GDM1 (cell line): ENCODE measurements at regions not wholly inside any gene's neighbourhood (a gene's known extent, or its start where the extent isn't known, plus 50 kb on each side); places are given as distances from the start of the nearest gene placed in this dataset.

Source experiments
- DNase-seq: peaks from one replicate; lab custom pipeline; 2025; lab: John Stamatoyannopoulos, UW

DNA sequence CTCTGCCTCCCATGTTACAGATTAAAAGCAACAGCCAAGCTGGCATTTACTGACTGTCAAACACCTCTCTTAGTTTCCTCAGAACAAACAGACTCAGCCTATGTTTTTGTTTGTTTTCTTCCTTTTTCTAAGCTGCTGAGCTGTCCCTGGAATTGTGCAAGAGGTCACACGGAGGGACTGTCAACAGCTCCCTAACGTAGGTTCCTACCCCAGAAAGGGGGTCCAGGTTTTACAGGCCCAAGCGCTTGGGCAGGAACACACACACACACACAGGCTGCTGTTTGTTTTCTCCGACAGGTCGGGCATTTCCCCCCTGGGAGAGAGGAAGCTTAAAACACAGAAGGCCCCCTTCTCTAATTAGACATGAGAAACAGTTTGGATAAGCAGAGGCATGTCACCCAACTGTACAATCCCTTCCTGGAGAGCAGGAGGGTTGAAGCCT, 739.6 kb upstream of the TBX3 start:
- no peak for DNase-seq

DNA sequence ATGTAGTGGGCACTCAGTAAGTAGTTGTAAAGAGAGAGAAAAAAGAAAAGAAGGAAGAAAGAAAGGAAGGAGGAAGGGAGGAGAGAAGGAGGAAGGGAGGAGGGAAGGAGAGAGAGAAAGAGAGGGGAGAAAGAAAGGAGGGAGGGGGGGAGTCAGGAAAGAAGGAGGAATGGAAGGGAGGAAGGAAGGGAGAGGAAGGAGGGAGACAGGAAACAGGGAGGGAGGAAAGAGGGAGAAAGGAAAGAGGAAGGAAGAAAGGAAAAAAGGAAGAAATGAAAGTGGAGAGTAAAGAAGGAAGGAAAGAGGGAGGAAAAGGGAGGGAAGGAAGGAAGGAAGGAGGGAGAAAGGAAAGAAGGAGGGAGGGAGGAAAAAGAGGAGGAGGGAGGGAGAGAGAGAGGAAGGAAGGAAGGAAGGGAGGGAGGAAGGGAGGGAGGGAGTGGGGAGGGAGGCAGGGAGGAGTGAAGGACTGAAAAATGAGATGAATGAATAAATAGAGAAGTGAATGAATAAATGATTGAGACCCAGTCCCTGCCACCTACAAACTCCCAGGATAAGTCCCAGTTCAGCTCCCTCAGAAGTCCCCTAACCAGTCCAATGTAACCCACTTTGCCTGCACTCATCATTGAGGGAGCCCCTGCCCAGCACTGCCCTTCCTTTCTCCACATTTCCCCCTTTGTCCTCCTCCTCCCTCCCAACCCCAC, 739.0 kb upstream of the TBX3 start:
- DNase-seq: no peak

DNA sequence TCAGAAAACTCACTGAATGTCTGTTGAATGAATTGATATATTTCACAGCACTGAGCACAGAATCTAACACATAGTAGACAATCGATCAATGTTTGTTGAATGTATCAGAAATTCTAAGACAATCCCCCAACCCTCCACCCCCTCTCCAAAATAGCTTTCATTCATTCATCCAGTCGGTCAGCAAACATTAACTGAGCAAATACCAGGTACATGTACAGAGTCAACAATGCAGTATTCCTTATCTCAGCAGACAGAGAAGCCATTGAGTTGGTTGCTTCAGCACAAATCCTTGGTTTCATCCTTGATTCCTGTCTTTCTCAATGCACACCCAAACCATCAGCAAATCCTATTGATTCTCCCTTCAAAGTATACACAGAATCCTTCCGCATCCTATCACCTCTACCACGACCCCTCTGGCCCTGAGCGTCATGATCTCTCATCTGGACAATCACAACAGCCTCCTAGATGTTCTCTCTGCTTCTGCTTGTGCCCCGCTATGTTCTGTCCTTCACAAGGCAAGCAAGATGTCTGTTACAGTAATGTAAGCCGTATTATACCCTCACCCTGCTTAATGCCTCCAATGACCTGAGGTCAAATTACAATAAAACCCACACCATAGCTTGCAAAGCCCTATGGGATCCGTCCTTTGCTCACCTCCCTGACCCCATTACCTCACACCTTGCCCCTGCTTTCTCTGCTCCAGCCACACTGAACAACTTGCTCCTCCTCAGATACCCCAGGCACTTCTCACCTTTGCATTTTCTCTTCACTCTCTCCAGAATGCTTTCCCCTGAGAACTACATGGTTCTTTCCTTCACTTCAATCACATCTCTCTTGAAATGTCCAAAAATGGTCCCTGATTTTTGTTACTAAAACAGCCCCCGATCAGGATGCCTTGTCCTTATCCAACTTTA, 738.1 kb upstream of the TBX3 start:
- no peak for DNase-seq

DNA sequence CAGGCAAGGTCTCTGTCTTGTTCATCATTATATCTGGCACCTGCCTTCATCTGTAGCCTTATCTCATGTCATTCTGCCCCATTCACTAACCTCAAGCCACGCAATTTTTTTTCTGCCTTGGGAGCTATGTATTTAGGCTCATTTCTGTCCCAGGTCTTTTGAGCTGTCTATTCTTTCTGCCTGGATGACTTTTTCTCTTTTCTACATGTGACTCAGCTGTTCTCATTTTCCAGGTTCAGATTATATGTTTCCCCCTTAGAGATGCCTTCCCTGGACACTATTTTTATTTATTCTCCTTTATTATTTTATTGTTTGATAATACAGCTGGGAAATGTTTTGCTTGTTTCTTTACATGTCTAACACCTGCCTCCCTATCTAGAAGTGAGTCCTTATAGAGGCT, 737.4 kb upstream of the TBX3 start:
- no peak for DNase-seq

DNA sequence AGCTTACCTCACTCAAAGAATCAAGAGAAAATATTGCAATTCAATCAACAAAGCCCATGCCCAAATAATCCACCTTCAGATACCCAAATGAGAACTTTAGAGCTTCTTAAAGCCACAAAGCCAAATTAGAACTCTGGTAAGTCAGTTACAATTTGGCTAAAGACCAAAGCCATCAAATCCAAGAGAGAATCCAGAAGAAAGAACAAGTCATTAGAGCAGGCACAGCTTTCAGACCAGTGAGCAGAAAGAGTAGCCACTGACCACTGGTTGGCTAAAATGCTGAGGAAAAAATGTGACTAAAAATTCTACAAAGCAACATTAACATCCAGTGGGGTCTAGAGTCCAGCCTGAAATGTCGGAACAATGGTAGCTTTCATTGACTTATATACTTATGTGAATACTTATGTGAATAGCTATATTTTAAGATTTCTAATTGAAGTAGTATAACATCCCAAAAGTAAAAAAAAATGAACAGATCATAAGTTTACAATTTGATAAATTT, 735.2 kb upstream of the TBX3 start:
- DNase-seq: no peak

DNA sequence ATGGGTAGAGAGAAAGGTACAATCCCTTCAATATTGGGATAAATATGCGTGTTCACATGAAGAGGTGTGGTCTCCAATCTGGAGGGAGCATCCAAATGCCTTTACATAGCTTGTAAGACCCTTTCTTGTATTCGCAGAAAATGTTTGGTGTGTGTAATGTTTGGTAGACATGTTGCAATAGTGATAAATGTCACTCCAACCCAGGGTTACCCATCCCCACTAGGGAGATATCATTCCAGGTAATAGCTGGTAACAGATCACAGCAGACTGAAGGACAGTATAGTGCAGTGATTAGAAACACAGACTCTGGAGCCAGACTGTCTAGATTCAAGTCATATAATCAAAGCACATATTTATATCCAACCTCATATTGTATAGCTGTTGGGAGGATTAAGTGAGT, 733.6 kb upstream of the TBX3 start:
- DNase-seq: no peak

DNA sequence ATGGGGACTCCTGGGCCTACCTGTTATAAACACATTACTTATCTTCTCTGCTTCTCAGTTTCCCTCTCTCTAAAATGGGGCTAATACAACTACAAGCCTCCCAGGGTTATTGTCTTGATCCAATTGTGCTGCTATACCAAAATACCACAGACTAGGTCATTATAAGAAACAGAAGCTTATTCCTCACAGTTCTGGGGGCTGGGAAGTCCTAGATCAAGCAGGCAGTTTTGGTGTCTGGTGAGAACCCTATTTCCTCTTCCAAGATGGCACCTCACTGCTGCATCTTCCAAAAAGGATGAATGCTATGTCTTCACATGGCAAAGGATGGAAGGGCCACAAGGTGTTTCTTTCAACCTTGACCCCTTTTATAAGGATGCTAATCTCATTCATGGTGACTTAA, 732.9 kb upstream of the TBX3 start:
- DNase-seq: no peak

DNA sequence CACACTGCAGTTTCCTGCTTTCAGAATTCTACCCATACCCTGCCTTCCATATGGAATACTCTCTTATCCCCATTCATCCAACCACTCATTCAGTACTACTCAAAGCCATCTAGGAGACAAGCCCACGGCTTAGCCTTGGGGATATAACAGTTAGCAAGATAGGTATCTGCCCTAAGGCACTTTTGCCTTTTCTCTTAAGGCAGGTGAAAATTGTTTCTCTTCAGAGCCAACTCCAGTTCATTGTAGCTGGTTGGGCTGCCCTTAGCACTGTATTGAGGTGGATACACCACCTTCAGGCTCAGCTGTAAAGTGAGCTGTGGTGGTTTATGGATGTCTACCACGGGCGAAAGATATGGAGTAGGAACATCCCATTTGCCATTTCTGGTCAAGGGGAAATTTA, 729.7 kb upstream of the TBX3 start:
- no peak for DNase-seq

DNA sequence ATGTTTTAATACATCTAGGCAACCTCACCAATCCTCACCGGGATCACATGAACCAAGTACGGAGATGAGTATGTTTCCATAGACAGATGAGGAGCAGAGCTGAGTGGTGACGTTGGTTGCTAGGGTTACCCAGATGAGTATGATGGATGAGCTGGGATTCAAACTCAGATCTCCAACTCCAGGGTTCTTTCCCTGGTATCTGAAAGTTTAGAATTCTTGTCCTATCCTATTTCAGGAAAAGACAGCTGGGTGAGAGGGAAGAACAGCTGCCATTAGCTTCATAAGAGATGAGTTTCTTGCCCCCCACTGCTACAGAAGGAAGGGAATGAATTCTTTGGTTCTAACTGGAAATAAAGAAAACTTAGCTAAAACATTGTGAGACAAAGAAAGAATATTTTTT, 728.9 kb upstream of the TBX3 start:
- no peak for DNase-seq

DNA sequence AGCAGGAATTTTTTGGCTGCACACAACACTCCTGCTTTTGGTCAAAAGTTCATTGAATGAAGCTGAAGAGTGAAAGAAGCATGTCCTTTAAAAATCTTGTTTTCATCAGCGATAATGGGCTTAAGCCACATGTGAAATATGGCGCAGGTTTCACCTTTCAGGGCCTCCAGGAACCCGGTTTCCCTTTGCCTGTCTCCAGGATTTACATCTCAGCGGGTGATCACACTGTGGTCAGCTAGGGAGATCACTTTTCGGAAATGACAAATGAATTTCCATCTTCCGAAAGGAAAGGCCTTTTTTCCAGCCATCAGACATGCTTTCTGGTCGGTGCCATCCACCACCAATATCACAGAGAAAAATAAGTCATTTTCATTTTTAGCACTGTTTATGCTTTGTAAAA, 727.1 kb upstream of the TBX3 start:
- no peak for DNase-seq

DNA sequence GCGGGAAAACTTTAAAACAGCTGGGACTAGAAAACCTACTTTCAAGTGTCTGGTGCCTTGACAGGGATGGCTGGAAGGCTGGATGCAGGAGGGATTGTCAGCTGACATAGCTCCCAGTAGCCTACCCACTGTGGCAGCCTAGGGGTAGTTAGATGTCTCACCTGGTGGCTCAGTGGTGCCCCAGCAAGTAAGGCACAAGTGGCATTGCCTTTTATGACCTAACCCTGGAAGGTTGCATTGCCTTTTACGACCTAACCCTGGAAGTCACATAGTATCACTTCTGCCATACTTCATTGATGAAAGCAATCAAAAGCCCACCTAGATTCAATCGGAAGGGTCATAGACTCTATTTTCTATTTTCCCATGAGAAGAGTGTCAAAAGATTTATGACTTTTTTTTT, 724.7 kb upstream of the TBX3 start:
- DNase-seq: no peak

DNA sequence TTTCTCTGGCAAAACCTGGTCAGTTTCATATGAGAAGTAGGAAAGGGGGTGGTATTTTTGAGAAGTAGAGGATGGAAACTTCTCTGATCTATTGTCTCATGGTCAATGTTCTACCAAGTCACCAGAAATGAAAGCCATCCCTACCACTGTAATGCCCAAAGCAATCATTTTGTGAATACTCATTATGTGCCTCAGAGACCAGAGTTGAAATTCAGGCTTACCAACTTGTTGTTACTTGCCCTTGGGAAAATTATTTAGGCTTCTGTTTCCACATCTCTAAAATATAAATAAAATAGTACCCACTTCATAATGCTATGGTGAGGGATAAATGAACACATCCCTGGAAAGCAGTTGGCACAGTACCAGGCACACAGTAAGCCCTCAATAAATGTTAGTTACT, 723.7 kb upstream of the TBX3 start:
- DNase-seq: no peak

DNA sequence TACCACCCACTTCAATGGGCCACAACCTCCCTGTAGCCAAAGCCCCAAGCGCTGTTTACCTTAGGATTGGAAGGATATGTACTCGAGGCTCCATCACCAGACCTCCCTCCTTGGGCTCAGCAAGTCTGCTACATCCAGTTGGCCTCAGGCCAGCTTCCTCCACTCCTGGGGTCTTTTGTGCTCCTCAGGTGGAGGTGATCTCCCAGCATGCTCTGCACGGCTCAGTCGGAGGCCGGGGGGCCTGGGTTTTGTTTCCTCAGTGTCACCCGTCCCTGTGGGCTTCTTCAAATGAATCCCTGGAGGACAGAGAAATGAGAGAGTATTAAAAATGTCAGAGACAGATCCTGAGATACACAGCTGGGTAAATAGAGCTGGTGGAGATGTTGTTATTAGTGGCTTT, 723.1 kb upstream of the TBX3 start:
- no peak for DNase-seq

DNA sequence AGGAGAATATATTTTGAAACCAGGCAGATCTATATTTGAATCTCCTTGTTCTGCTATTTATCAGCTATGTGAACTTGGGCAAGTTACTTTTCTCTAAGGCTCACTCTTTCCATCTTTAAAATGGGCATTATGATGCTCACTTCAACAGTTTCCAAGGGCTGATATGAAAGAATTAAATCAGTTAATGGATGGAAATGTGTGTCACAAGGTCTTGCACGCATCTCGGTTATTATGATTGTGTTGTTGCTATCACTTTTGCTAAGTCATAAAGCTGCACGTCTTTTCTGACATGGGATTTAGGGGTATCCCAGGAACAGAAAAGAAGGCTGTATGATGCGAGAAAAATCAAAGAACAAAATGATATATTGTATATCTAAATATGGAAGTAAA, 721.5 kb upstream of the TBX3 start:
- DNase-seq: no peak

DNA sequence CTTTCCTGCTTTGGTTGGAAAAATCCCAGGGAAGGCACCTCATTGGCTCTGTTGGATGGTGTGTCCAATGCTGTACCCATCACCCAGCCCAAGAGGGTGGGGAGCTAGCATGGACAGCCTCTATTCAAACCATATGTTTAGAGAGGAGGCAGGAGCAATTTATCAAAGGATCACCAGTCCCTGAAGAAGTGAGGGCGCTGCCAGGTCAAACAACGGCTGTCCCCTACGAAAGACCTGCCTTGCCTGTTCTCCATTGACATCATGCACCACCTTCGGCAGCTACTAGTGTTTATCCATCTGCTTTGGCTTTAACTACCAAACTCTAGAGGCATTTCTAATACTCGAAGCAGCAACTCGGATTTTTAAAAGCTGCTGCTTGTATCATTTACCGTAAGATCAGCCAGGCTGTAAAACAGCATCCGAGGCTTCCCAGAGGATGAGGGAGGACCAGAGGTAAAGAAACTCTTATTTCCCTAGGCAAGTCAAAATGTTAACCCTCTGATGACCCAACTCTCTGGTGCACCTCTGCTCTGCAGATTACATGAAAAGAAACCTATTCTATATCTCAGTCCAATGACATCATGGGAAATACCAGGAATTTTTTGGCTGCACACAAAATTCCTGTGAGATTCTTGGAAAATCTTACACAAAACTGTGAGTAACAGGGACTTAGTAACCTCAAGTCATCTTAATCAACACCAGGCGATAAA, 720.9 kb upstream of the TBX3 start:
- DNase-seq: no peak

DNA sequence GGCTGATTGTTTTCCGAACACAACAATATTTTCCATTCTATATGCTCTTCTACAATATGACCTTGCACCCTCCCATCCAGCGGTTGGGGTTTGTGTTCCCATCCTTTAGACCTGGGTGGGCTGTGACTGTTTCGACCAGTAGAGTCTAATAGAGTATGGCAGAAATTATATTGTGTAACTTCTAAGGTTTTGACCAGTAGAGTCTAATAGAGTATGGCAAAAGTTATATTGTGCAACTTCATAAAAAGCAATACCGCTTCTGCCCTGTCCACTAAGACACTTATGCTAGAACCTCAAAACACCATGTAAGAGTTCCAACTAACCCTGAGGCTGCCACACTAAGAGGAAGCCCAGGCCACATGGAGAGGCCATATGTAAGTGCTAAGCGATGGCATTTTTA, 719.7 kb upstream of the TBX3 start:
- no peak for DNase-seq

DNA sequence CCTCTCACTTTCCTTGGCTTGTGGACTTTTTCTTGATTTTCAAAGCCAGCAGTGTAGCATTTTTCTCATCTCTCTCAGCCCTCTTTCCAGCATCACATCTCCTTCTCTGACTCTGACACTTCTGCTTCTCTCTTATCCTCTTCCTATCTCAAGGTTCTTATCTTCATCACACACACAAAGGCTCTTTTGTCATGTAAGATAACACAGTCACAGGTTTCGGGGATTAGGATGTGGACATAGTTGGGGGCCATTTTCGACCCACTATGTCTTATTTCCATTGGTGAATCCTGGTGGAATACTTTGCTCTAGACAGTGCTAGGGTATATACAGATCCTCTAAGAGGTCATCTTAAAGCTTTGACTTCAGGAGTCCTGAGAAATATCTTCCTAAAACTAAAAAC, 719.3 kb upstream of the TBX3 start:
- no peak for DNase-seq

DNA sequence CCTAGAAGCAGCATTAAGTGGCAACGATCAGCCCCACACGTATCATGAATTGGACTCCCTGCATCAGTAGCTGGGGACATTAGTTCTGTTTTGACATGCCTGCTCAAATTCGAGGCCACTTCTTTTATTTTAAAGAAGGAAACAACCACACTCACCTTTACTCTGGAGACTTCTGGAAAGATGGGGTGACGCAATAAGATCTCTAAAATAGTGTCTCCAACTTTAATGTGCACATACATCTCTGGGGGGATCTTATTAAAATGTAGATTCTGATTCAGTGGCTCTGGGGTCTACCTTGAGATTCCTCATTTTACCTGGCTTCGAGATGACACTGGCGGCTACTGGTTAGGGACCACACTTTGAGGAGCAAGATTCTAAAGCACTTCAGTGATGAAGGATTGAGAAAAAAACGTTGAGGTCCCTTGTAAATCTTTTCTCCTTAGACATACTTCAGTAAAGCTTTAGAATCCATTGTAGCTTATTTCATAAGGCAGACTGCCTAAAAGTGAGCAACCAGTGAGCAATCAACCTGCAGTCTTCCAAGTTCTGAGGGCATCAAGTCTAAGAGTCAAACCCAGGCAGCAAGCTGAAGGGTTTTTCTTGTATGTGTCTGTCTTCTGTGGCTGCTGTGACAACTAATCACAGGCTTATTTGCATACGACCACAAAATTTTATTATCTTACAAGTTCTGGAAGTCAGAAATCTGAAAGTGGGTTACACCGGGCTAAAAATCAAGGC, 718.6 kb upstream of the TBX3 start:
- DNase-seq: no peak

DNA sequence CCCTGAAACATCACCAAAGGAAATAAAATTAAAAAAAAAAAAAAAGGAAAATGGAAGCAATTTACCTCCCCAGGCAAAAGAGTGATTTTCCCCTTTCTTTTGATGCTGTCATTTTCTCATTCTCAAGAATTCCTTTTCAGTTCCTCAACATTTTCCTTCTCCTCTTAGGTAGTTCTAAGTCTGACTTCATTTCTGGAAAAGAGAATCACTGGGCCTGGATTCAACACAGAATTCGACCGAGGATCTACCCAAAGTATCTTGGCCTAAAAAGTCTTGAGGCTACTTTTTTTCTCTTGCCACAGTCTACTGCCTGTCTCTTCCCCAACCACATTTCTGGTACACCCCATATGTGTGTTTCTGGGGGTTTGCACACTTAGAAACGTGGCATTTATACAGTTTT, 717.8 kb upstream of the TBX3 start:
- DNase-seq: no peak

DNA sequence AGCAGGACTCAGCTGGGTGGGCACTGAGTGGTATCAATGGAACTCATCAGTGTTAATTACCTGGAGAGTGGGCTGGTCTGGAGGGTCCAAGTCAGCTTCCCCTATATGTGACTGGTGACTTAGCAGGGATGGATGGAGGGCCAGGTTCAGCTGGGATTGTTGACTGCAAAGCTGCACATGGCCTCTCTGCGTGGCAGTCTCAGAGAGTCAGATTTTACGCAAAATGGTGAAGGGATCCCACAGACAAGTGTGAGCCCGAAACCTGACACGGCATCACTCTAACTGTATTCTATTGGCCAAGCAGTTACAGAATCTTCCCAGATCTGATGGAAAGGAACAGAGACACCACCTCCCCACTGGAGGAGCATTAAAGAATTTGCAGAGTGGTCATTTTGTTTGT, 716.0 kb upstream of the TBX3 start:
- no peak for DNase-seq

DNA sequence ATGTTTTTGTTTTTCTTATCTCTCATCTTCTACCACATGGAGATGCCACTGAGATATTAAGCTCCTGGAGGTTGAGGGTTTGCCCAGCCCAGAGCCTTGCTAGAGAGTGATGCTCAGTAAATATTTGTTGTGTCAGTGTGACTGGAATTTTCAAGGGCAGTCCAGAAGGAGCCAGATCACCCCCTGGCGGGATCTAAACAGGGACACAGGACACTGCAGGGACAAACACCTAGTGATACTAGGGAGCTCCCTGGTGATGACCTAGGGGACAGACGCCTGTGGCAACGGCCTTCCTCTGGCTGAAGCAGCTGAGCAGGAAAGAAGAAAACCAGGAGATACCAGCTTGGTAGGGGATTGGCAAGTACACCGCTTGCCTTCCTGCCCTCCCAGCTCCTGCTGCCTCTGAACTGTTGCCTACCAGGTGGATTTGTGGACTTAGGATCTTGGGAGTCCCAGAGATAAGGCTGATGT, 714.4 kb upstream of the TBX3 start:
- DNase-seq: no peak

DNA sequence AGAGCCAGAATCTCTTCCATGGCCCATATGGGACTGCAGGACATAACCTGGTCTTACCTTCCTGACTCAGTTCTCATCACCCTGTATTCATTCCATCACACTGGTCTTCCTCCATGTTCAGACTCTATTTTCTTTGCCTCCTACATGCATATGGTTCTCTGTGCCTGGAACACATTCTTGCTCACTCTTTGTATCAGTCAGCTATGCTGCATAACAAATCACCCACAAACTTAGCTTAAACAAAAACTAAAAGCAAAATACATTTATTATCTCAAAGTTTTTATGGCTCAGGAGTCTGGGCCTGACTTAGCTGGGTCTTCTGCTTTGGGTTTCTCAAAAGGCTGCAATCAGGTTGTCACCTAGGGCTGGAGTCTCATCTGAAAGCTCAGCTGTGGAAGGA, 712.6 kb upstream of the TBX3 start:
- DNase-seq: no peak
